Loucy (cell line): ENCODE measurements at regions not wholly inside any gene's neighbourhood (a gene's known extent, or its start where the extent isn't known, plus 50 kb on each side); places are given as distances from the start of the nearest gene placed in this dataset.

Source experiments
- EZH2phosphoT487 ChIP-seq: fragments of 200-600 bp; IDR thresholded peaks from 2 replicates; pipeline ENCODE4 v1.6.1; 2018; ENCODE audit warnings: antibody characterized with exemption, mild to moderate bottlenecking, moderate library complexity, borderline replicate concordance
- TF ChIP-seq, protein P1 (sequence below): fragments of 200-600 bp; sonication (generic); conservative IDR thresholded peaks from 2 replicates; pipeline ENCODE4 v1.5.1; 2014; ENCODE audit warnings: mild to moderate bottlenecking, antibody characterized with exemption, low read length

DNA sequence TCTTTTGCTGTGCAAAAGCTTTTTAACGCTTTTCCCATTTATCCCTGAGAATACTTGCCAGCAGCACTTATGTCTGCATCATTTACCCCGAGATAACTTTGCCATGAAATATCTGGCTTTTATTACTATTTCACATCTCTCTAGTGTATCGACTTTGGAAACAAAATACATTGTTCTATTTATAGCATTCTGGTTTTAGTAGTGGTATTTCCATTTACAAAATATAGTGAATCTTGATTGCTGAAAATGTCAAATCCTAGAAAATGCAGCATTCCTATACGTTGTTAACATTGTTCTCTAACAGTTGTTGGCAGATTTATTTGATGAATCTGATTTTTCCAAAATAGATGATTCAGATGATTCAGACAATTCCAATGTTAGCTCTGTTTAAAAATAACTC lies 189.3 kb upstream of the SPRY2 start:
- TF ChIP-seq, protein P1, sequence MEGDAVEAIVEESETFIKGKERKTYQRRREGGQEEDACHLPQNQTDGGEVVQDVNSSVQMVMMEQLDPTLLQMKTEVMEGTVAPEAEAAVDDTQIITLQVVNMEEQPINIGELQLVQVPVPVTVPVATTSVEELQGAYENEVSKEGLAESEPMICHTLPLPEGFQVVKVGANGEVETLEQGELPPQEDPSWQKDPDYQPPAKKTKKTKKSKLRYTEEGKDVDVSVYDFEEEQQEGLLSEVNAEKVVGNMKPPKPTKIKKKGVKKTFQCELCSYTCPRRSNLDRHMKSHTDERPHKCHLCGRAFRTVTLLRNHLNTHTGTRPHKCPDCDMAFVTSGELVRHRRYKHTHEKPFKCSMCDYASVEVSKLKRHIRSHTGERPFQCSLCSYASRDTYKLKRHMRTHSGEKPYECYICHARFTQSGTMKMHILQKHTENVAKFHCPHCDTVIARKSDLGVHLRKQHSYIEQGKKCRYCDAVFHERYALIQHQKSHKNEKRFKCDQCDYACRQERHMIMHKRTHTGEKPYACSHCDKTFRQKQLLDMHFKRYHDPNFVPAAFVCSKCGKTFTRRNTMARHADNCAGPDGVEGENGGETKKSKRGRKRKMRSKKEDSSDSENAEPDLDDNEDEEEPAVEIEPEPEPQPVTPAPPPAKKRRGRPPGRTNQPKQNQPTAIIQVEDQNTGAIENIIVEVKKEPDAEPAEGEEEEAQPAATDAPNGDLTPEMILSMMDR = no peak
- TF ChIP-seq EZH2phosphoT487 = no peak
